Upper lobe of left lung (tissue), 4 donors: ENCODE measurements at regions not wholly inside any gene's neighbourhood (a gene's known extent, or its start where the extent isn't known, plus 50 kb on each side); places are given as distances from the start of the nearest gene placed in this dataset.

ENCODE experiments used
- EP300 ChIP-seq, 4 donors: sonication (generic); formaldehyde crosslinking; IDR thresholded peaks; one replicate each; pipeline ENCODE4 v1.5.1; 2017; ENCODE audit warnings: antibody characterized with exemption in 4 of 4, control low read depth in 2 of 4
- POLR2A ChIP-seq, 4 donors: fragments of 450-650 bp; IDR thresholded peaks; one replicate each; pipeline ENCODE4 v1.5.1; 2016 to 2017; ENCODE audit warnings: antibody characterized with exemption in 4 of 4, mild to moderate bottlenecking in 2 of 4
- POLR2AphosphoS5 ChIP-seq, 2 donors: sonication (generic); formaldehyde crosslinking; IDR thresholded peaks; one replicate each; pipeline ENCODE4 v1.5.1; 2017; ENCODE audit warnings: antibody characterized with exemption in 2 of 2
- TF ChIP-seq, protein P1 (sequence below), 6 experiments: fragments of 450-650 bp in 4 of 6; fragments of 200-600 bp in 2 of 6; sonication (generic) in 2 of 6; IDR thresholded peaks; one replicate each; pipeline ENCODE4 v1.5.1; 2016 to 2019; ENCODE audit warnings: antibody characterized with exemption in 6 of 6

- TF ChIP-seq, protein P1, sequence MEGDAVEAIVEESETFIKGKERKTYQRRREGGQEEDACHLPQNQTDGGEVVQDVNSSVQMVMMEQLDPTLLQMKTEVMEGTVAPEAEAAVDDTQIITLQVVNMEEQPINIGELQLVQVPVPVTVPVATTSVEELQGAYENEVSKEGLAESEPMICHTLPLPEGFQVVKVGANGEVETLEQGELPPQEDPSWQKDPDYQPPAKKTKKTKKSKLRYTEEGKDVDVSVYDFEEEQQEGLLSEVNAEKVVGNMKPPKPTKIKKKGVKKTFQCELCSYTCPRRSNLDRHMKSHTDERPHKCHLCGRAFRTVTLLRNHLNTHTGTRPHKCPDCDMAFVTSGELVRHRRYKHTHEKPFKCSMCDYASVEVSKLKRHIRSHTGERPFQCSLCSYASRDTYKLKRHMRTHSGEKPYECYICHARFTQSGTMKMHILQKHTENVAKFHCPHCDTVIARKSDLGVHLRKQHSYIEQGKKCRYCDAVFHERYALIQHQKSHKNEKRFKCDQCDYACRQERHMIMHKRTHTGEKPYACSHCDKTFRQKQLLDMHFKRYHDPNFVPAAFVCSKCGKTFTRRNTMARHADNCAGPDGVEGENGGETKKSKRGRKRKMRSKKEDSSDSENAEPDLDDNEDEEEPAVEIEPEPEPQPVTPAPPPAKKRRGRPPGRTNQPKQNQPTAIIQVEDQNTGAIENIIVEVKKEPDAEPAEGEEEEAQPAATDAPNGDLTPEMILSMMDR (IDR thresholded peaks at IDR 0.05) = no peak
- TF ChIP-seq POLR2A (IDR thresholded peaks at IDR 0.05) (no peak), POLR2AphosphoS5 (IDR thresholded peaks at IDR 0.05) (no peak), EP300 (IDR thresholded peaks at IDR 0.05) (no peak)
These were observed 106.0 kb downstream of the TRIM29 start for GRCh38 chr11:120031612-120032600.
